Nucleus accumbens (tissue), 56 donors: ENCODE measurements at regions not wholly inside any gene's neighbourhood (a gene's known extent, or its start where the extent isn't known, plus 50 kb on each side); places are given as distances from the start of the nearest gene placed in this dataset.
"Not testable (repeated sequence)": the region's sequence is repeated elsewhere in the genome, so short reads cannot be mapped to it uniquely, and the experiment has no call there.

Experiments used
- DNase-seq, 56 donors: peaks; one replicate each; lab custom pipeline; 2025; lab: John Stamatoyannopoulos, UW

DNA sequence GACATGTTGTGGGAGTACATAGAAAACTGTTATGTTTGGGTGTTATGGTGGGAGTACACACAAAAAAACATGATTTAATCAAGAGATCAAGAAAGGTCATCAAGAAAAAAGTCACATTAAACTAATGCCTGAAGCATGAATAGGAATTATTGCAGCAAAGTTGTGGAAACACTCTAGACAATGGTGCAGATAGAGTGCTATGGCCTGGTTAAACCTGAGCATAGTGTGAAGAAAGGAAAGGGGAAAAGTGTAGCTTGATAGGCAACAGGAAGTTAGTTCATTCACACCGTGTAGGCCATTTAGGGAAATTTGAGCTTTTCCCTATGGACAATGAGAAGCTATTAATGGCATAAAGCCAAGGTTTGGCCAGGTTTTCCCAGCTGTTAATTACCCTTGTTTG, 162.1 kb upstream of the EMCN start:
- no peak for DNase-seq

DNA sequence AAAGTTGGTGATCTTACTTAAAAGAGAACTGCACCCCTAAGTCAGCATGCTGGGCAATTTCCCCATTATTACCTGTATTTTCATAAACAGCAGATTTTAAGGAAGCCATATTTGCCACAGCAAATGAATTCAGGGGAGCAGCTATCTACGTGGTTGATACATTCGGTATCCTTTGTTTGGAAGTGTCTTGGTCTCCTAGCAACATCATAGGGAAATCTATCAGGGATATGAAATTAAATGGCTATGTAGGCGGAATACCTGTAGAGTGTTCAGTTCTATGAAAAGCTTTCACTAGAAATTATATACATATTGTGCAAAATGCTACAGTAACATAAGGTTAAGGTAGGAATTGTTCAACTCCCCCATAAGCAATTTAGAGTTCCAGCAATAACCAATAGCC, 157.2 kb upstream of the EMCN start:
- DNase-seq, result peak in 1 of 56 donors; percentile 0

DNA sequence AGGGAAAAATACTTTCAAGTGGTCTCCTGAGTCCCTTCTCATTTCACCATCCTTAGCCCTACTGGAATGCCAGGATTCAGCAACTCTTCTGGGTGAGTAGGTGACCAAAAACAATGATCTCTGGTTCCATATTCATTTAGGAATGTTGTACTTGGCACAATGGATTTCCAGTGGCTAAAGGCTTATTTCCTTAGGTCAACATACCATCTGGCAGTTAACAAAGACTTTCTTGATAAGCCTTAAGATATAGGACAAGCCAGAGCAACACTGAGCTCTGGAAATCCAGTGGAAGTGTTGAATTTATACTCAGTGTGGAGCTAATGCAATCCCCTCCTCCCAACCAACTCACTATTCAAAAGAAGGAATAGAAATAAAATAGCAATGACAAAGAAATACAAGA, 139.4 kb upstream of the EMCN start:
- DNase-seq, result no peak

DNA sequence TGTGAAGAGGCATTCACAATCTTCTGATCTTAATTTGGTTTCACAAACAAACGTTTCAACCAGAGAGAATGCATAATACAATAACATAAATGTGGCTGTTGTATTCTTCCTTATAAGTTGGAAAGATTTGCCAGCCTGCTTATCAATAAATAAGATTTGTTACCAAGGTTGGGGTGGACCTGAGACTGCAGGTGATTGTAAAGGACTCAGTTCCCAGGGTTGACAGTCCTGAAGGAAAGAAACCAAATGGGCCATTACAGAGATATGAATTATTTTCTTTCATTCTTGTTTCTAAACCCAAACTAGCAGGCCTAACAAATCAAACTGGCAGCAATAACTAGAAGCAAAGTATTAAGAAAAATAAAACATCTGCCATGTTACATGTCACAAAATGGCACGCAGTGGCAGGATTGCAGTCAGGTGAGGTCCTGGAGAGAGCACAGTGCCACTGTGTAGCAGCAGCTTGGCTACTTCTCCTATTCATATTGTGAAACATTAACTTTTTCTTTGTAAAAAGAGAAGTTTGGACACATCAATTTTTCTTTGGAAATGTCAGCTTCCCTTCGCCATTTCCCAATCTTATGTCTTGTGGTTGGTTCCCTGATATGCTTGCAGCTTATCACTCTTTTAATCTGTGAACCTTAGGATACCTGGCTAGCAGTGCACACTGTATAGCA, 133.8 kb upstream of the EMCN start:
- no peak for DNase-seq

DNA sequence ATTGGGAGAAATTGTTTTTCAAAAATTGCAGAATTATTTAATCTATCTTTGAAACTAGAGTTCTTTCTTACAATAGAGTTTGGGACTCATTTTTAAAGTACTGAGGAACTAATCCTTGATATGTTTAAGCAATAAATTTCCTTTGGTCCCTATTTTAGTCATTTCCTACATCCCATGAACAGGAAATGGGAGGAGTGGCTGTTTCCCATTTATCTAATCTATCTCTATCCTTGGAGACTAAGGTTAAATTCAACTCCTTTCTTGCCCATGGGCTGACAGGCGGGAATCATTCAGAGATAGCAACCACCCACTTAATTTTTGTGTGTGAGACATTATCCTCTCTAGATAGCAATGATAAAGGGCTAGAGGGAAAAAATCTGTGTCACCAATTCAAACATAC, 131.6 kb upstream of the EMCN start:
- no peak for DNase-seq

DNA sequence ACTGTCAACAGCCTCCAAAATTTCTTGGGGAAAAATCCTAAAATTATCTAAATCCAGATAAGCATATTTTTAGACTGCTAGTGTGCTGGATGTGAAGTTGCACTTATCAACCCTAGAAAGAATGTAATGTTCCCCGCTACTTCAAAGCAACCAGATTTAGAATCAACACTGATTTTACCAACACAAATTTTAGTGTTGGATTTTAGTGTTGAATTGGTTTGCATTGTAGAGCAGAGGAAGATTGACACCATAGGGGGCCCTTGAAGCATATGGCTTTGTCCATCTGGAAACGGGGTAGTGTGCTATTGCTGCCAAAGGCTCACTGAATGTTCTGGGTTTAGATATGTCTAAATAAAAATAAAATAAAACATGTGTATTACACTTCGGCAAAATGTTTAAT, 126.3 kb upstream of the EMCN start:
- no peak for DNase-seq

DNA sequence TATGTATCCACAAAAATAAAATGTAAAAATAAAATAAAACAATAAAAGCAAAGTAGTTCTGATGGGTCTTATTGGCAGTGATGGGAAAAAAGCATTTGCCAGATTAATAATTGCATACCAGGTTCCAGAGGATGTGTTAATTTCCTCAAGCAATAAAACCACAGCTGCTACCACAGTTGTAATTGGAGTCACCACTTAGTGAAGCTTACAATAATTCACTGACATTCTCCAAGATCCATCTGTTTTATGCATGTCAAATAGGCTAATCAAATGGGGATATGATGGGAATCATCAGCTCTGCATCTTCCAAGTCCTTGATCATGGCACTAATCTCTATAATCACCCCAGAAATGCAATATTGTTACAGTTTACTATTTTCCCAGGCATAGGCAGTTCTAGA, 123.5 kb upstream of the EMCN start:
- no peak for DNase-seq

DNA sequence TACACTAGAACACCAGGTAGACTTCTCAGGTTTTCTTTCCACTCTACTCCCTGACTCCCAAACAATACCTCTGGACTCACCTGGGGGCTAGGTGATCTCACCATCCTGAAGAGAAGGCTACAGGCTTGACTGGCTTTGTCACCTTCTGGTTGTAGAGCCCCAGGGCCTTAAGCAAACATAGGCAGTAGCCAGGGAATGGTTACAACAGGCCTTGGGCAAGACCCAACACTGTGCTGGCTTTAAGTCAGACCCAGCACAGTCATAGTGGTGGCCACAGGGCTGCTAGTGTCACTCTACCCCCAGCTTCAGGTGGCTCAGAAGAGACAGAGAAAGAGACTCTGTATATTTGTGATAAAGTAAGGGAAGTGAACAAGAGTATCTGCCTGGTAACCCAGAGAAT, 118.1 kb upstream of the EMCN start:
- no peak for DNase-seq

DNA sequence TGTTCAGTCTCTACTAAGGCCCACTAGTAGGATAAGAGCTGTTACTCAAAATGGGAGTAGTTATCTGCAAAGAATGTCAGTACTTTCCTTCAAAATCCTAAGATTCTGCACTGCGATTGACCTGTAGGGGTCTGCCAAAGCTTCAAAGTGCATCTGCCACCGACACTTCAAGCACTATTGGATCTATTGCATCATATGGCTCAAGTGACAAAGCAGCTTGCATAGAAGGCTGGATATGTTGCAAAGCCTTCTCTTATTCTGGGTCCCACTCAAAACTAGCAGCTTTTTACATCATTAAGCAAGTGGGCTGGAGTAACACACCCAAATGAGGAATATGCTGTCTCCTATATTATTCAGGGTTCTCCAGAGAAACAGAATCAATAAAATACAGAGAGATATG, 115.4 kb upstream of the EMCN start:
- DNase-seq, result no peak

DNA sequence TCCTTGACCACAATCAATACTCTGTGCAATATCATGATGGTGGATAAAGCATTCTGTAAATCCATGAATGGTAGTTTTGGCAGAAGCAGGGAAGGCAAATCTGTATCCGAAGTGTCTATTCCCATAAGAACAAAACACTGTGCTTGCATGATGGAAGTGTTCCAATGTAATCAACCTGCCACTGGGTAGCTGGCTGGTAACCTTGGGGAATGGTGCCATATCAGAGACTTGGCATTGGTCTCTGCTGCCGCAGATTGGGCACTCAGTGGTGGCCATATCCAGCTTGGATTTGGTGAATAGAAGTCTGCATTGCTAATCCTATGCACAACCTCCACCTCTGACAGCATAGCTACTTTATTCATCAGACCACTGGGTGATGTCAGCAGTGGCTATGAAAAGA, 114.3 kb upstream of the EMCN start:
- DNase-seq, result no peak

DNA sequence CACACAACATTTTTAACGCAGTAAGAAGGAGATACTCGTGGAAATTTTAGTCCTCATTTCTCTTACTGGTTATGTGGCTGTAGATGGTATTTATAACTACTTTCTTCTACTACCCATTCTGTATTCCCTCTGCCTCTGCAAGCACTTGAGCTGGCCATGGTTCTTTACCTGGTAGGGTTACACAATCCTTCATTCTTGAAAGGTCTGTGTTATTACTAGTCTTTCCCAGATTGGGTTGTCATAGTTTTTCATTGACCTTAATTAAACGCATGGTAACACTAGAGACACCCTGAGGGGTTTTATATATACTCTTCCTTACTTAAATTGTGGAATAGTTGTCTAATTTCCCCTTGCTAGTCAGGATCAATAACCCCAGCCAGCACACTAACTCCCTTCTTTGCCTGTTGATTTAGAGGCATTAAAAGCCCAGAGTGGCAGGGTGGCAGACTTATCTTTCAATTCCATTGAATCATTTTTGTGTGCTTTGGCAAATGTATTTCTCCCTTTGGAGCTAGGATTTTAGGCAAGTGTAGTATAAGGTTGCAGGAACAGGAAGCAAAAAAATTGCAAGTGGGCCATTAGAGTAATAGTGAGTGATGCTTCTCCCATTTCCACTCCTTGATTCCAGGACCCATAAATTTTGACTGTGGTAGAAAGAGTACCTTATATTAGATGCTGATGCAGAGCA, 113.6 kb upstream of the EMCN start:
- DNase-seq, result no peak

DNA sequence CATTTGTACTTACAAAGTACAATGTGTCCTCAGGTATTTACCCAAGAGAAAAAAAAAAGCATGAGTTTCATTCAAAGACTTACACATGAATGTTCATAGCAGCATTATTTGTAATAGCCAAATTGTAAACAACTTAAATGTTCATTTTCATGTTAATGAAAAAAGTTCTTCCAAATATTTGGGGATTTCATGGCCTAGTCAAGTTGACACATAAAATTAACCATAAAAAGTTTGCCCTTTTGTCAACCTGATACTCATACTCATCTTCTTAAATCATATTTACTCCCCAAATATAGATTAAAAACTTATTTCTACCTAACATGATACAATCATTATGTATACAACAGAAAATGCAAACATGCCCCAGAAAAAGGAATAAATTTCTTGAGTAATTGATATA, 112.5 kb upstream of the EMCN start:
- no peak for DNase-seq

DNA sequence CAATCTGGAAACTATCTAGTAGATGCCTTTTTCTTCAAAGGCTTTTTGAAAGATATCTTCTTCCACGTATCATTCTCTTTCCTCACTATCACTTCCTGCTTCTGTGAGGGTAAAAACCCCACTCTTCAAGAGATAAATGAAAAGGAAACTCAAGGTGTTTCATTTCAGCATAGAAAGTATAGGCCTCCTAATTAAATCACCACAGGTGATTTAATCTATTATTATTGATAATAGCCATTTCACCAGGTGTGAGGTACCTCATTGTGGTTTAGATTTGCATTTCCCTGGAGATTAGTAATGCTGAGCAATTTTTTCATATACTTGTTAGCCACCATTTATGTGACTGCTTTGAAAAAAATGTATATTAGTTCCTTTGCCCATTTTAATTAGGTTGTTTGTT, 92.0 kb upstream of the EMCN start:
- no peak for DNase-seq

DNA sequence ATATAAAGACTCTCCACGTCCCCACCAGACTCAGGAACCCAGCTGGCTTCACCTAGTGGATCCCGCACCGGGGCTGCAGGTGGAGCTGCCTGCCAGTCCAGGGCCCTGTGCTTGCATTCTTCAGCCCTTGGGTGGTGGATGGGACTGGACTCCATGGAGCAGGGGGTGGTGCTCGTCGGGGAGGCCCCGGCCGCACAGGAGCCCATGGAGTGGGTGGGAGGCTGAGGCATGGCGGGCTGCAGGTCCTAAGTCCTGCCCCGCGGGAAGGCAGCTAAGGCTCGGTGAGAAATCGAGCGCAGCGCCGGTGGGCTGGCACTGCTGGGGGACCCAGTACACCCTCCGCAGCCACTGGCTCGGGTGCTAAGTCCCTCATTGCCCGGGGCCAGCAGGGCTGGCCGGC, 90.8 kb upstream of the EMCN start:
- not testable (repeated sequence) for DNase-seq

DNA sequence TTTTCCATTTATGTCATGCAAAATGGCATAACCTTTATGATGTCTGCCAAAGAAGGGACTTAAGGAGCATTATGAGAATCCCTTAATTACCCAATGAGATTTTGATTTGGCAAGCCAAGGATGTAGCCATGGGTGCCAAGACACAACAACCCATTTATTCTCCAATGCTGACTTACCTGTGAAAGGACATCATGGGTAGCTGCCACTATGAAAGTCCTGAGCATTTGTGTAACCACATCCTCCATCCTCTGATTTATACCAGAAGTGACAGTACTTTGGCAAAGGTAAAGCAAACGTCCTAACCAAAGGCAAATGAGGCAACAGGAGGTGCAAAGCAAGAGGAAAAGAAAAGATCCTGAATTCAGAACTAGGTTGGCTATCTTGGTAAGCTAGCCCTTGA, 87.3 kb upstream of the EMCN start:
- no peak for DNase-seq

DNA sequence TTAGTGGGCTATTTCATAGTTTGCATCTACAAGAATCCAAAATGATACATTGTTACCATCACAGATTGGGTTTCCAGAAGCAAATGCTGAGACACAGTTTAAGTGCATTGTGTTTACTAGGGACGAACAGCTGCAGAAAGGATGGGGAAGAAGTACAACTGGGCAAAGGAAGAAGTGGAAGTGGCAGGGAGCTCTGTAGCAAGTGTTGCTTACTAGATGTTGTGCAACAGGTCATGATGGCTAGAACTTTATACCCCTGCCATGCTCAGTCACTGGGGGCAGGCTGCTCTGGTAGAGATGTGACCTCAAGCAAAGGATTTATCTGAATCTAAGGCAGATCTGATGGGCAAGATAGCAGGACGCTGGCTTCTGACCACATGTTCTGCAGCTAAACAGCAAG, 76.1 kb upstream of the EMCN start:
- DNase-seq, result no peak

DNA sequence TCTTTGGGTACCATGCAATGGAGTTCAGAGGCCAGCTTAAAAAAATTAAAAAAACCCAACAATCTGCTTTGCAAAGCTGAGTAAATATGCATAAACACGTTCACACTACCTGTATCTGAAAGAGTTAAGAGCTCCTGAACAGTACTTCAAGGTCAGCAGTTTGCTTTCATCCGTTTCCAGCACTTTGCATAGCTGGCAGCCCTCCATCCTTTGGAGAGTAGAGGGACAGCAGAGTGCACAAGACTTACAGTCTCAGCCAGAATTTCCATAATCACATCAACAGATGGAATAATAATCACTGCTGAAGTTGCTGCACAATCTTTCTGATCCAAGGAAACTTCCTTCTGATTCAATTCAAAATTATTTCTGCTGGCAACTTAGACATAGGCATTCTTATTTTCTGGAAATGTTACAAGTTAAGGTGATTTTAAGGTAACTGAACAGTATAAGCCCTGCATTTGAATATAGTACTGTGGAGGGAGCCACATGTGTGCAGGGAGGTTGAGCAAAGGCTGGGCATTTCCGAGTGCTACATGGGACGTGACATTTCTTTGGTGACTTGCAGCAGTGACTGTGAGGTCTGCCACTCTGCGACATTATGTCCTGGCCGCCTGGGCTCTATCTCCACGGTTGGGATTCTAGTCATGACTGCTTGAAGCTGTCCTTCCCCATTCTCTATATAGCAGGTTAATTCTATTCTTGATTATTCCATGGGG, 73.5 kb upstream of the EMCN start:
- DNase-seq, result peak in 1 of 56 donors; percentile 3

DNA sequence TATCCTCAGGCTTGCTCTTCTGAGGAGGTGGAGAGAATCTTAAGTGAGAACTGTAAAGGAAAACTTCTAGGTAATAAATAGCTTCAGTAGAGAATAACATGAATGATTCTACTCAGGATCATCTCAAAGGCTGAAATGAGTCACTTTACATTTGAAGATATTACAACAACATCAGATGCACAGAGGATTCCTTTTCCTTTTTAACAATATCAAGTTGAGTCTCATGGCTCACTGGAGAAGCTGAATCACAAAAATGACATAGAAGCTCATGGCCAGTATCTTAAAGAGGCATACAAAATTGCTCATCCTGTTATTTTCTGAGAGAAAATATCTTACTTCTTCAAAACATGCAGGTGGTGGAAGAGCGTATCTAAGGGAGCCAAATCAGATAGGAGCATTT, 72.5 kb upstream of the EMCN start:
- no peak for DNase-seq

DNA sequence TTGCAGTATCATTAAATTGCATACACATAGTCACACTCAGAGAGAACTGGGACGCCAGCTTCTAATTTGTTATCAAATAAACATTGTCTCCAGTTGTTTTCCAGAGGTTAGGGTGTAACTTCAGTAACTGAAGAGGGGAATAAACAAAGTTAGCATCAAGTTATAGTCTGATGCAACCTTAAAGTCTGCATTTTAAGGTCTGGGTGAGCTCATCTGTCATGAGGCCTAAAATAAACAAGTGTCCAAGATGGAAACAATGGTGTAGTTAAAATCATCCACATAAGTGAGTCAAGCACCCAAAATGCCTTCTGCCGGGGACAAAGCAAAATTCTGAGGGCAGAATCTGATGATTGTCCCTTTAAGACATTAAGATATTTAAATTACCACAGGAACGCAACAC, 70.3 kb upstream of the EMCN start:
- no peak for DNase-seq

DNA sequence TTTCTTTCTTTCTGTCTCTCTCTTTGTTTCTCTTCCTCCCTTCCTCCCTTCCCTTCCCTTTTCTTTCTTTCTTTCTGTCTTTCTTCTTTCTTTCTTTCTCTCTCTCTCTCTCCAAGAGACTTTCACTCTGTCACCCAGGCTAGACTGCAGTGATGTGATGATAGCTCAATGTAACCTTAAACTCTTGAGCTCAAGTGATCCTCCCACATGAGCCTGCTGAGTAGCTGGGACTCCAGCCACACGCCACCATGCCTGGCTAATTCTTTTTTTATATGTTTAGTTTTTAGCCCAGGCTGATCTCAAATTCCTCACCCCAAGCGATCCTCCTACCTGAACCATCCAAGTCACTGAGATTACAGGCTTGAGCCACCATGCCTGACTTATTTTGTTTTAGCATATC, 64.3 kb upstream of the EMCN start:
- no peak for DNase-seq

DNA sequence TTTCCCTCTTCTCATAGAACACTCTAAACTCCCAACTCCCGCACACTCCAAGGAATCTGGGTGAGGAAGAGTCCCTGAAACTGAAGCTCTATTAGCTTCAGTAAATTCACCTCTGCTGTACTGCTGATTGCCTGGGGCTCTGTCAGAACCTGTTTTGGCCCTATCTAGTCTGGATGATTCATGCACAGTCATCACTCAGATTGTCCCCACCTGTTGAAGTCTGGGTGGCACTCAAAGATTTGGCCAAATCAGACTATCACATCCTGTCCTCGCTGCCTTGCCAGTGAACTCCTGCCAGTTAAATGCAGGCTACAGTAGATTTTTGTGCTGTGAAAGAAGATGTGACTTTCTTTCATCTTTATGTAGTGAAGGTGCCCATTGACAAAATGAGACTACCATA, 63.5 kb upstream of the EMCN start:
- no peak for DNase-seq

DNA sequence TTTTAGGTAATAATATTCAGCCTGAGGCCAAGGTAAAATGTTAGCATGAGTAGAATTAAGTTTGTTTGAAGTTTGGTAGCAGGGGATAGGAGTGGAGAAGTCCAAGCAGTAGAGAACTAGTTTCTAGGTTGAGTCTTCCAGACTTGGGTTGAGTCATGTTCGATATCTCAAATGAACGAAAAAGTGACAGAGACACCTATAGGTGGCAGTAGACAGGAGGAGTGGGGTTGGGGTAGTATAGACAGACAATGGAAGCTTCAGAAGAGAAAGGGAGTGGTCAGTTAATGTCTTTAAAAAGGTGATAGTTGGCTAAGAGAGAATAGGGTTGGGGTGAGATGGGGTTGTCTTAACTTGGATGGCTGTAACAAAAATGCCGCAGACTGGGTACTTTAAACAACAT, 58.7 kb upstream of the EMCN start:
- DNase-seq, result no peak
